GM12873 (cell line): ENCODE measurements at regions not wholly inside any gene's neighbourhood (a gene's known extent, or its start where the extent isn't known, plus 50 kb on each side); places are given as distances from the start of the nearest gene placed in this dataset.

Experiments
- TF ChIP-seq, protein P1 (sequence below): IDR thresholded peaks from 2 replicates; pipeline ENCODE4 v1.5.1; 2012; ENCODE audit warnings: low read depth, mild to moderate bottlenecking, moderate library complexity, low read length, control low read depth; ENCODE audit not compliant: insufficient read depth; ENCODE audit errors: missing control alignments

DNA sequence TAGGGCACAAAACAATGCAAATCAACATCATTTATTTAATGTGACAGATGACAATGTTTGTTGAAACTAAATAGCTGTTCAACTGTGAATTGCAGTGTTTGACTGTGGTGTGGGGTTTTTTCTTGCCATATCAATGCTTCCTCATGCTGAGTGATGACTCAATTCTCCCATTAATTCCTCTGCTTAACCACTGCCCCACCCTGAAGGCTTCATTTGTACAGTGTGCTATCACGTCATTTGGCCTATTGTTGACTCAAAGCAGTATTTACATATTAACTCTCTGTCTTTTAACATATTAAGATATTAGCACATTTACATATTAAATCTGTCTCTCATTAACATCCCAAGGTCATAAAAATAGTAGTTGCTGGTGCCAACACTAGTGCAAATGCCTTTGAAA is 164.8 kb upstream of the NRXN3 start:
- TF ChIP-seq, protein P1, sequence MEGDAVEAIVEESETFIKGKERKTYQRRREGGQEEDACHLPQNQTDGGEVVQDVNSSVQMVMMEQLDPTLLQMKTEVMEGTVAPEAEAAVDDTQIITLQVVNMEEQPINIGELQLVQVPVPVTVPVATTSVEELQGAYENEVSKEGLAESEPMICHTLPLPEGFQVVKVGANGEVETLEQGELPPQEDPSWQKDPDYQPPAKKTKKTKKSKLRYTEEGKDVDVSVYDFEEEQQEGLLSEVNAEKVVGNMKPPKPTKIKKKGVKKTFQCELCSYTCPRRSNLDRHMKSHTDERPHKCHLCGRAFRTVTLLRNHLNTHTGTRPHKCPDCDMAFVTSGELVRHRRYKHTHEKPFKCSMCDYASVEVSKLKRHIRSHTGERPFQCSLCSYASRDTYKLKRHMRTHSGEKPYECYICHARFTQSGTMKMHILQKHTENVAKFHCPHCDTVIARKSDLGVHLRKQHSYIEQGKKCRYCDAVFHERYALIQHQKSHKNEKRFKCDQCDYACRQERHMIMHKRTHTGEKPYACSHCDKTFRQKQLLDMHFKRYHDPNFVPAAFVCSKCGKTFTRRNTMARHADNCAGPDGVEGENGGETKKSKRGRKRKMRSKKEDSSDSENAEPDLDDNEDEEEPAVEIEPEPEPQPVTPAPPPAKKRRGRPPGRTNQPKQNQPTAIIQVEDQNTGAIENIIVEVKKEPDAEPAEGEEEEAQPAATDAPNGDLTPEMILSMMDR, result no peak

DNA sequence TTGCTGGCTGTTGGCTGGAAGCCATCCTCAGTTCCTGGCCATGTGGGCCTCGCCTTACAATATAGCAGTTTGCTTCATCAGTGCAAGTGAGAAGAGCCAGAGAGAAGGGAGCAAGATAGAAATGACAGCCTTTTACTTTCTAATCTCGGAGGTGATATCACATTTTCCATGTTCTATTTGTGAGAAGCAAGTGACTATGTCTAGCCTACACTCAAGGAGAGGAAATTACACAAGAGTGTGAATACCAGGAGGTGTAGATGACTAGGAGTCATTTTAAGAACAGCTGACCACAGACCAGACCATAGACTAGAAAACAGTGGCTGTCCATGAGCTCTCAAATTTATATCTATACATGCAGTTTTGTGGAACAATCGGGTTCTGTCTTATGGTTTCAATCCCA is 163.0 kb upstream of the NRXN3 start:
- TF ChIP-seq, protein P1, result no peak

DNA sequence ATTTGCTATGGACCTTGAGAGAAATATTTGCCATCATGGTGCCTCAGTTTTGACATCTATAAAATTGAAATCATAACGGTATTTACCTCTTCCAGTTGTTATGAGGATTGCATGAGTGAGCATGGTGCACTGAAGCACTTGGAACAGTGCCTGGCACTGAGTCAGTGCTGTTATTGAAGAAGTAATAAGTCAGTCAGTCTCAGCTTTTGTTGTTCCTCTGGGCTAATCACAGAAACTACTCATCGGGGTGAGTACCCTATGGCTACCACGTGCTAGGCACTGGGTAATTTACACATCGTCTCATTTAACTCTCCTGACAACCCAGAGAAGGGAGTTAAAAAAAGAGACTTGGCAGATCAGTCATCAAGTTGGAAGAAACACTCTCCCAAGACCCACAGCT is 159.5 kb upstream of the NRXN3 start:
- TF ChIP-seq, protein P1, result no peak

DNA sequence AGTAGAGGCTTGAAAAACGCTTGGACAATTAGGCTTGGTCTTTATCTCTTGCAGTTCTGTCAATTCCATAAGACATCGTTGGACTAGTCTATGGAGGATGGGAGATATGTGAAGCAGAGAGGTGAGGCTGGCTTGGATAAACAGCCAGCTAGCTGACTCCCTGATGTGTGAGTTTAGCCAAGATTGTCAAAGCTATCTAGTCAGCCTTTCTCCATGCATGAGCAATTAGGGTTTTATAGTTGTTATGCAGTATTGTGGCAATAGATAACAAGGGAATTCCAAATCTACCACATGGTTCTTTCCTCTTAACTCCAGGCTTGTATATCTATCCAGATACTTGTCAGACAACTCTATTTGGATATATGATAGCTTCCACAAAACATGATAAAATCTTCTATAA is 153.6 kb upstream of the NRXN3 start:
- TF ChIP-seq, protein P1, result no peak

DNA sequence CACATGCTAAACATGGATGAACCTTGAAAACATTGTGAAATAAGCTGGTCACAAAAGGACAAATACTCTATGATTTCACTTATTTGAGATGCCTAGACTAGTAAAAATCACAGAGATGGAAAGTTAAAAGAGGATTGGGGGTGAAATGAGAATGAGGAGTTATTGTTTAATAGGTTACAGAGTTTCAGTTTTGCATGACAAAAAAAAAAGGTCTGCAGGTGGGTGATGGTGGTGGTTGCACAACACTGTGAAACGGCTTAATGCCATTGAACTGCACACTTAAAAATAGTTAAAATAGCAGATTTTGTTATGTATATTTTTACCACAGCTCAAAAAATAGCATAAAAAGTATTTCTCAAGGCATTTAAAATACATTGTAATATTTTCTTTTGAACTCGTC is 151.9 kb upstream of the NRXN3 start:
- TF ChIP-seq, protein P1, result no peak

DNA sequence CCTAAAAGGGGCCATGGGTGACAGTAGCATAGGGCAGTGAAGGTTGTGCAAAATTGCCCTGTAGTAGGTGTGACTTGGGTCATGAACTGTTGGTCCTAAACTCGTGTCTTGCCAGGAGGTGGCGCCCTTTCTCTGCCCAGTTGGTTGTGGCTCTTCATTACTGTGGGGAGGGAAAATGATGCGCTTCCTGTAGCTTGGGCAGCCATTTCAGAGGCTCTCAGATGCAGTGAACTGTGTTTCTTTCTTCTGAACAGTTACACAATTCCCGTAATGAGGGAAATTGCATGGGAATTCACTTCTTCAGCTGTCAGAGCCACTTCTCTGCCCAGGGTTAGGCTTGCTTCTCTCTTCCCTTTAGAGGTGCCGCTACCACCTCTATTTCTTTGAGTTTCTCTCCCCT is 148.1 kb upstream of the NRXN3 start:
- TF ChIP-seq, protein P1, result peak; percentile 83

DNA sequence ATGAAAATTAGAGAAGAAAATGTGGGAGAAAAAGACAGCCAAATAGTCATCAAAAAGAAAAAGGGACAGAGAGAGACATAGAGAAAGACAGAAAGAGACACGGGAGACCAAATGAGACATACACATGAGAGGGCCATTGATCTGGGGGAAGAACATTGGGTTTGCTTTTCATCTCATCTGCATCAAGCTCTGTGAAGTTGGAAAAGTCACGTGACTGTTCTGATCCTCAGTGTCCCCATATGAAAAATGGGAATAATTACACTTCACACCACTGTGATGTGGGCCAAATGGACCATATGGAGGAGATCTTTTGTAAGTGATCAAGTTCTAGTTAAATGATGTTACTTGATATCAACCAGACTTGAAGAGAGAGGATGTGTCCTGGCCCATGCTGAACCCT is 147.1 kb upstream of the NRXN3 start:
- TF ChIP-seq, protein P1, result no peak

DNA sequence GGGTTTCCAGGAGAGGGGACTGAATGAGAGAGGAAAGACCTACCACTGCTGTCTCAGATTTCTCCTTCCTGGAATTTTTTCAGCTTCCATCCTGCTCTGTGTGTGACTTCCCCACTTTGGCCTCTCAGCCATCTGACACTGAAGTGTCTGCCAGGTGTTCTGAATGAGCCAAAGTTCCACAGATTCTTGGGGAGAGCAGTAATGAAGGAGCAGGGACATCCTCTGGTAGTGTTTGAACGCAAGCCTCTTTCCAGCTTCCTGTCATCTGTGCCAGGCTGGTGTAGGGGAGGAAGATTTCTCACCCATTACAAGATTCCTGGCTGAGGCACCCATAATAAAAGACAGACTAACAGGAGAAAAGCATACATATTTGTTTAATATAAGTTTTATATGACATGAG is 141.7 kb upstream of the NRXN3 start:
- TF ChIP-seq, protein P1, result no peak
